Endodermal cell (in vitro differentiated cells): ENCODE measurements at regions not wholly inside any gene's neighbourhood (a gene's known extent, or its start where the extent isn't known, plus 50 kb on each side); places are given as distances from the start of the nearest gene placed in this dataset.
A peak's percentile ranks its signal among the peaks of the same experiment; 100 is the strongest.

Experiments
- DNase-seq: peaks from one replicate; pipeline ENCODE4 v3.0.0-alpha.2; 2017
- H3K27ac ChIP-seq: 2 replicates; pipeline ENCODE4 v1.5.1; 2013; ENCODE audit warnings: mild to moderate bottlenecking, low read depth, low read length, moderate library complexity
- H3K27me3 ChIP-seq: 2 replicates; pipeline ENCODE4 v1.6.1; 2013; ENCODE audit warnings: mild to moderate bottlenecking, low read length, moderate library complexity; ENCODE audit not compliant: insufficient read depth, control insufficient read depth, poor library complexity, severe bottlenecking
- H3K36me3 ChIP-seq: 2 replicates; pipeline ENCODE4 v1.7.0; 2013; ENCODE audit warnings: mild to moderate bottlenecking, low read length, moderate library complexity; ENCODE audit not compliant: control insufficient read depth, insufficient read depth
- H3K4me1 ChIP-seq: one replicate; pipeline ENCODE4 v1.7.0; 2013; ENCODE audit warnings: low read length; ENCODE audit not compliant: control insufficient read depth, insufficient read depth
- H3K4me3 ChIP-seq: 2 replicates; pipeline ENCODE4 v1.5.1; 2013; ENCODE audit warnings: mild to moderate bottlenecking, low read length, moderate library complexity
- H3K9ac ChIP-seq: 2 replicates; pipeline ENCODE4 v1.6.1; 2013; ENCODE audit warnings: mild to moderate bottlenecking, low read length, moderate library complexity; ENCODE audit not compliant: poor library complexity, severe bottlenecking; ENCODE audit errors: extremely low read depth
- H3K9me3 ChIP-seq: 2 replicates; pipeline ENCODE4 v1.6.1; 2013; ENCODE audit warnings: mild to moderate bottlenecking, low read length, moderate library complexity; ENCODE audit not compliant: control insufficient read depth
- H3K27ac Mint-ChIP-seq: 2 replicates; pipeline ENCODE4 v1.8.0; 2020; ENCODE audit warnings: mixed read lengths
- H3K27me3 Mint-ChIP-seq: 2 replicates; pipeline ENCODE4 v1.8.0; 2021; ENCODE audit warnings: mild to moderate bottlenecking, mixed read lengths; ENCODE audit not compliant: insufficient read depth
- H3K36me3 Mint-ChIP-seq: 2 replicates; pipeline ENCODE4 v1.8.0; 2020; ENCODE audit warnings: low read depth, mixed read lengths
- H3K4me1 Mint-ChIP-seq: 2 replicates; pipeline ENCODE4 v1.8.0; 2020; ENCODE audit warnings: mixed read lengths
- H3K4me3 Mint-ChIP-seq: 2 replicates; pipeline ENCODE4 v1.8.0; 2020; ENCODE audit warnings: mild to moderate bottlenecking, moderate library complexity, mixed read lengths
- H3K9me3 Mint-ChIP-seq: 2 replicates; pipeline ENCODE4 v1.8.0; 2020; ENCODE audit warnings: mild to moderate bottlenecking, mixed read lengths
- CTCF ChIP-seq: fragments of 200-600 bp; sonication (generic); conservative IDR thresholded peaks from 2 replicates; pipeline ENCODE4 v1.5.0; 2021; ENCODE audit warnings: antibody characterized with exemption, mild to moderate bottlenecking
- WGBS, 2 experiments: methylation state at CpG; one replicate each; pipeline versions ENCODE4 v1.1.5 to v1.1.7; 2013; ENCODE audit warnings: missing lambda C conversion rate in 2 of 2, mixed read lengths in 1 of 2; ENCODE audit not compliant: insufficient coverage in 1 of 2, insufficient read length in 1 of 2; 5-methylcytosine and 5-hydroxymethylcytosine counted together

- Mint-ChIP-seq H3K4me3 (no peak overlapping the region), H3K9me3 (peaks cover 14% of the 10 kb centered on the region), H3K27ac (no peak overlapping the region), H3K27me3 (no peaks in the 10 kb centered on the region), H3K4me1 (no peaks in the 10 kb centered on the region), H3K36me3 (no peaks in the 10 kb centered on the region)
- Histone ChIP-seq H3K27me3 (no peaks in the 10 kb centered on the region), H3K27ac (no peak overlapping the region), H3K36me3 (no peaks in the 10 kb centered on the region), H3K4me3 (no peak overlapping the region), H3K9ac (no peak overlapping the region), H3K4me1 (no peaks in the 10 kb centered on the region), H3K9me3 (peaks cover 16% of the 10 kb centered on the region)
- DNase-seq: no peak
- 100% methylated on average over 1 of the region's 2 CpGs; no CpG with 5 or more reads in 1 of the 2 experiments for WGBS, 2 experiments
- TF ChIP-seq CTCF: no peak
Measured at GRCh38 chr16:61074324-61074723, 961.9 kb downstream of the CDH8 start.

GRCh38 chr16:61057635-61058034, 978.6 kb downstream of the CDH8 start:
- 86% methylated on average over 1 of the region's 1 CpG; no CpG with 5 or more reads in 1 of the 2 experiments for WGBS, 2 experiments
- H3K4me3 ChIP-seq: no peak overlapping the region
- H3K4me3 Mint-ChIP-seq: no peak overlapping the region

GRCh38 chr16:61050547-61050946, 985.7 kb downstream of the CDH8 start:
- Histone ChIP-seq H3K9me3 (no peaks in the 10 kb centered on the region), H3K4me3 (no peak overlapping the region), H3K27me3 (no peaks in the 10 kb centered on the region), H3K4me1 (no peaks in the 10 kb centered on the region), H3K36me3 (no peaks in the 10 kb centered on the region), H3K9ac (no peak overlapping the region), H3K27ac (no peak overlapping the region)
- 86 to 96% methylated on average over 8 to 11 of the region's 11 CpGs for WGBS, 2 experiments
- no peaks in the 10 kb centered on the region for H3K27me3 Mint-ChIP-seq
- no peak overlapping the region for H3K27ac Mint-ChIP-seq
- H3K4me1 Mint-ChIP-seq: no peaks in the 10 kb centered on the region
- no peak for TF ChIP-seq CTCF
- DNase-seq: peak; percentile 40
- no peaks in the 10 kb centered on the region for H3K36me3 Mint-ChIP-seq
- no peaks in the 10 kb centered on the region for H3K9me3 Mint-ChIP-seq
- no peak overlapping the region for H3K4me3 Mint-ChIP-seq

More at GRCh38 chr16:61057635-61058034, 978.6 kb downstream of the CDH8 start:
- Mint-ChIP-seq H3K36me3 (no peaks in the 10 kb centered on the region), H3K27me3 (no peaks in the 10 kb centered on the region), H3K27ac (no peak overlapping the region), H3K9me3 (no peaks in the 10 kb centered on the region), H3K4me1 (peaks cover 6% of the 10 kb centered on the region)
- no peaks in the 10 kb centered on the region for H3K27me3 ChIP-seq
- H3K36me3 ChIP-seq: no peaks in the 10 kb centered on the region
- no peaks in the 10 kb centered on the region for H3K4me1 ChIP-seq
- no peak for DNase-seq
- no peak for TF ChIP-seq CTCF
- H3K9ac ChIP-seq: no peak overlapping the region
- no peaks in the 10 kb centered on the region for H3K9me3 ChIP-seq
- H3K27ac ChIP-seq: no peak overlapping the region
